HCT116 (cell line): ENCODE measurements at regions not wholly inside any gene's neighbourhood (a gene's known extent, or its start where the extent isn't known, plus 50 kb on each side); places are given as distances from the start of the nearest gene placed in this dataset.

Experiments used
- CTCF ChIP-seq, 3 experiments: fragments of 200-600 bp in 1 of 3; sonication (generic) in 1 of 3; IDR thresholded peaks in 2 of 3; conservative IDR thresholded peaks in 1 of 3; 2 replicates each; pipeline ENCODE4 v1.5.1; 2012 to 2017; ENCODE audit warnings: low read depth in 2 of 3, low read length in 2 of 3, antibody characterized with exemption in 1 of 3, borderline replicate concordance in 1 of 3, control low read depth in 1 of 3, mild to moderate bottlenecking in 1 of 3, mixed read lengths in 1 of 3, mixed run types in 1 of 3, moderate library complexity in 1 of 3; ENCODE audit not compliant: insufficient read depth in 1 of 3
- JUND ChIP-seq: IDR thresholded peaks from 2 replicates; pipeline ENCODE4 v1.6.1; 2012
- MAX ChIP-seq: IDR thresholded peaks from 2 replicates; pipeline ENCODE4 v1.6.1; 2012
- POLR2A ChIP-seq: IDR thresholded peaks from 2 replicates; pipeline ENCODE4 v1.7.0; 2011; ENCODE audit warnings: borderline replicate concordance; ENCODE audit not compliant: insufficient read depth, insufficient read length; ENCODE audit errors: extremely low read depth
- POLR2AphosphoS5 ChIP-seq: IDR thresholded peaks from 2 replicates; pipeline ENCODE4 v1.6.1; 2011; ENCODE audit warnings: mild to moderate bottlenecking, low read depth, low read length, moderate library complexity
- RAD21 ChIP-seq: IDR thresholded peaks from 2 replicates; pipeline ENCODE4 v1.6.1; 2012; ENCODE audit warnings: low read depth, mild to moderate bottlenecking
- SIN3A ChIP-seq: IDR thresholded peaks from 2 replicates; pipeline ENCODE4 v1.6.1; 2012; ENCODE audit warnings: low read depth
- SP1 ChIP-seq: IDR thresholded peaks from 2 replicates; pipeline ENCODE4 v1.6.1; 2012; ENCODE audit warnings: low read depth
- TCF7L2 ChIP-seq: IDR thresholded peaks from 2 replicates; pipeline ENCODE4 v1.7.0; 2011; ENCODE audit warnings: borderline replicate concordance, inconsistent platforms; ENCODE audit not compliant: insufficient read depth, insufficient read length; ENCODE audit errors: extremely low read depth
- ZBTB33 ChIP-seq: IDR thresholded peaks from 2 replicates; pipeline ENCODE4 v1.6.1; 2011; ENCODE audit warnings: mild to moderate bottlenecking, low read length, moderate library complexity; ENCODE audit not compliant: insufficient replicate concordance; ENCODE audit errors: extremely low read depth
- ZFX ChIP-seq: fragments of 450-650 bp; IDR thresholded peaks from 2 replicates; pipeline ENCODE4 v1.6.1; 2017

- TF ChIP-seq ZBTB33 (no peak), SP1 (no peak), CTCF (IDR thresholded peaks at IDR 0.05 in 2 of 3, conservative IDR thresholded peaks at IDR 0.05 in 1 of 3; ENCODE audit: borderline replicate concordance in 1 of 3, insufficient read depth in 1 of 3, low read depth in 2 of 3, low read length in 2 of 3) (no peak), SIN3A (no peak), POLR2AphosphoS5 (no peak), RAD21 (no peak), MAX (no peak), POLR2A (no peak), ZFX (no peak), TCF7L2 (no peak), JUND (no peak)
Measured at GRCh38 chr1:228835911-228836310, 100.6 kb downstream of the RHOU start.
